ENCODE measurements at regions not wholly inside any gene's neighbourhood (a gene's known extent, or its start where the extent isn't known, plus 50 kb on each side); places are given as distances from the start of the nearest gene placed in this dataset.
A peak's percentile ranks its signal among the peaks of the same experiment; 100 is the strongest.

DNA sequence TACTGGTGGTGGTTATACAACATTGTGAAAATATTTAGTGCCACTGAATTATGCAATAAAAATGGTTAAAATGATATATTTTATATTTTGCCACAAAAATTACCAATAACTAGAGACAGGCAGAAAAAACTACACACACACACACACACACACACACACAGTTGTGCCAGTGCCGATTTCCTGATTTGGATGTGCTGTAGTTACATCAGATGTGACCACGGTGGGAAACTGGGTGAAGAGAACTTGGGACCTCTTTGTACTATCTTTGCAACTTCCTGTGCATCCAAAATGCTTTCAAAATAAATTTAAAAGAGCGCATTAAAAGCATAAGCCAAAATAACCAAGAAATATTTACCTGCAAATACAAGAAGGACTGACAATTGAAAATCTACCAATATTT is 61.6 kb upstream of the CCBE1 start:
- TF ChIP-seq CTCF (conservative IDR thresholded peaks at IDR 0.05): no peak
- no peak for TF ChIP-seq ZFX (IDR thresholded peaks at IDR 0.05)
- H3K27ac ChIP-seq: no peak overlapping the region

- H3K27ac ChIP-seq: peak overlapping the region; percentile 25; the same call in 1 of the 2 replicates
- TF ChIP-seq CTCF (conservative IDR thresholded peaks at IDR 0.05): no peak
- no peak for TF ChIP-seq ZFX (IDR thresholded peaks at IDR 0.05)
Measured at GRCh38 chr18:59758106-59758505, 60.9 kb upstream of the CCBE1 start.

GRCh38 chr18:59752666-59753065 is 55.4 kb upstream of the CCBE1 start:
- TF ChIP-seq ZFX (IDR thresholded peaks at IDR 0.05): no peak
- no peak for TF ChIP-seq CTCF (conservative IDR thresholded peaks at IDR 0.05)

DNA sequence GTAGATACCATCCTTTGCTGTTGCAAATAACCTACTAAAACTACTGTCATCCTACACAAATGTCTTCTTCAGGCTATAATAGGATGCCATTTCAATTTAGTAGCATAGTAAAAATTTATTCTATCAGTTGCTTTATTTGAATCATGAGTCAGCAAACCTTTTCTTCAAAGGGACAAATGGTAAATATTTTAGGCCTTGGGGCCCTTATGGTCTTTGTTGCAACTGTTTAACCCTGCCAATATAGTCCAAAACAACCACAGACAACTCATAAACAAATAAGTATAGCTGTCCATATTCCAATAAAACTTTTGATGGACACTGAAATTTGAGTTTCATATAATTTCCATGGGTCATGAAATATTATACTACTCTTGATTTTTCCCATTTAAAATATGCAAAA is 54.0 kb upstream of the CCBE1 start:
- TF ChIP-seq CTCF (conservative IDR thresholded peaks at IDR 0.05) (no peak), ZFX (IDR thresholded peaks at IDR 0.05) (no peak)
- H3K27ac ChIP-seq: no peak overlapping the region

More at GRCh38 chr18:59752666-59753065, 55.4 kb upstream of the CCBE1 start:
- H3K27ac ChIP-seq: no peak overlapping the region

GRCh38 chr18:59748628-59749360 is 51.6 kb upstream of the CCBE1 start:
- no peak for TF ChIP-seq CTCF (conservative IDR thresholded peaks at IDR 0.05)
- no peak overlapping the region for H3K27ac ChIP-seq

Measured in C4-2B (cell line).